Prostate gland (tissue), 2 donors: ENCODE measurements at regions not wholly inside any gene's neighbourhood (a gene's known extent, or its start where the extent isn't known, plus 50 kb on each side); places are given as distances from the start of the nearest gene placed in this dataset.

ENCODE experiments used
- POLR2A ChIP-seq: fragments of 450-650 bp; IDR thresholded peaks from one replicate; pipeline ENCODE4 v1.6.1; 2016; ENCODE audit warnings: antibody characterized with exemption, mild to moderate bottlenecking
- TF ChIP-seq, protein P1 (sequence below), 4 experiments: fragments of 200-600 bp in 2 of 4; fragments of 450-650 bp in 2 of 4; sonication (generic) in 2 of 4; IDR thresholded peaks; 1 replicate in 3 of 4; 2 replicates in 1 of 4; pipeline ENCODE4 v1.5.1; 2016 to 2019; ENCODE audit warnings: antibody characterized with exemption in 4 of 4, mild to moderate bottlenecking in 2 of 4, moderate library complexity in 2 of 4

DNA sequence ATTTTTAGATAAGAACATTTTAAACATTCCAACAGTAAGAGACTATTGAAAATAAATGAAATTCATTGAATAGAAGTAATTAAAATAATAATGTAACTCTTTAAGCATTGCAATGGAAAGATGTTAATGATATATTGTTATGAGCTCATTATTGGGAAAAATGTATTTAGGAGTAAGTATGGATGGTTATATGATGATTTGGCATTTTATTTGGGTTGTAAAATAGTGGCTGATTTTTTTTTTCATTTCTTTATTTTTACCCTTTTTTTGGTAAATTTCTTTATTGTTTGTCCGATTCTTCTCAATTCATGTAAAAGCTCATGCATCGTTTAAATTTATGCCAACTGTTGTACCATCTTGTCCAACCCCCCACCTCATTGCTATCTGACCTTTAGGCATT lies 539.9 kb downstream of the HS3ST4 start:
- TF ChIP-seq, protein P1, sequence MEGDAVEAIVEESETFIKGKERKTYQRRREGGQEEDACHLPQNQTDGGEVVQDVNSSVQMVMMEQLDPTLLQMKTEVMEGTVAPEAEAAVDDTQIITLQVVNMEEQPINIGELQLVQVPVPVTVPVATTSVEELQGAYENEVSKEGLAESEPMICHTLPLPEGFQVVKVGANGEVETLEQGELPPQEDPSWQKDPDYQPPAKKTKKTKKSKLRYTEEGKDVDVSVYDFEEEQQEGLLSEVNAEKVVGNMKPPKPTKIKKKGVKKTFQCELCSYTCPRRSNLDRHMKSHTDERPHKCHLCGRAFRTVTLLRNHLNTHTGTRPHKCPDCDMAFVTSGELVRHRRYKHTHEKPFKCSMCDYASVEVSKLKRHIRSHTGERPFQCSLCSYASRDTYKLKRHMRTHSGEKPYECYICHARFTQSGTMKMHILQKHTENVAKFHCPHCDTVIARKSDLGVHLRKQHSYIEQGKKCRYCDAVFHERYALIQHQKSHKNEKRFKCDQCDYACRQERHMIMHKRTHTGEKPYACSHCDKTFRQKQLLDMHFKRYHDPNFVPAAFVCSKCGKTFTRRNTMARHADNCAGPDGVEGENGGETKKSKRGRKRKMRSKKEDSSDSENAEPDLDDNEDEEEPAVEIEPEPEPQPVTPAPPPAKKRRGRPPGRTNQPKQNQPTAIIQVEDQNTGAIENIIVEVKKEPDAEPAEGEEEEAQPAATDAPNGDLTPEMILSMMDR (IDR thresholded peaks at IDR 0.05): no peak
- no peak for TF ChIP-seq POLR2A
